H9 (cell line): ENCODE measurements at regions not wholly inside any gene's neighbourhood (a gene's known extent, or its start where the extent isn't known, plus 50 kb on each side); places are given as distances from the start of the nearest gene placed in this dataset.

Experiments used
- DNase-seq: peaks from one replicate; pipeline ENCODE4 v3.0.0-alpha.2; 2017
- H2AFZ ChIP-seq: one replicate; pipeline ENCODE4 v1.6.1; 2013; ENCODE audit warnings: mild to moderate bottlenecking, low read length, control low read depth, moderate library complexity
- H2AK5ac ChIP-seq: 2 replicates; pipeline ENCODE4 v1.6.1; 2013; ENCODE audit warnings: low read length, control low read depth, mixed read lengths; ENCODE audit not compliant: insufficient read length
- H2BK120ac ChIP-seq: one replicate; pipeline ENCODE4 v1.6.1; 2013; ENCODE audit warnings: low read depth, mild to moderate bottlenecking, low read length, control low read depth, inconsistent platforms; ENCODE audit not compliant: poor library complexity, severe bottlenecking
- H2BK12ac ChIP-seq: 2 replicates; pipeline ENCODE4 v1.6.1; 2013; ENCODE audit warnings: low read length, control low read depth, mixed read lengths, low read depth; ENCODE audit not compliant: insufficient read length
- H2BK15ac ChIP-seq: 2 replicates; pipeline ENCODE4 v1.6.1; 2013; ENCODE audit warnings: low read depth, low read length, control low read depth
- H2BK20ac ChIP-seq: one replicate; pipeline ENCODE4 v1.6.1; 2013; ENCODE audit warnings: low read depth, mild to moderate bottlenecking, low read length, control low read depth, inconsistent platforms; ENCODE audit not compliant: poor library complexity, severe bottlenecking
- H2BK5ac ChIP-seq: 2 replicates; pipeline ENCODE4 v1.6.1; 2013; ENCODE audit warnings: low read length, control low read depth, mixed read lengths; ENCODE audit not compliant: insufficient read length
- H3K14ac ChIP-seq: 2 replicates; pipeline ENCODE4 v1.6.1; 2013; ENCODE audit warnings: low read length, control low read depth; ENCODE audit not compliant: insufficient read depth
- H3K18ac ChIP-seq: 2 replicates; pipeline ENCODE4 v1.6.1; 2013; ENCODE audit warnings: low read depth, mild to moderate bottlenecking, mixed read lengths, low read length, control low read depth; ENCODE audit not compliant: insufficient read length
- H3K23ac ChIP-seq: 2 replicates; pipeline ENCODE4 v1.6.1; 2013; ENCODE audit warnings: low read length, control low read depth, mixed read lengths, low read depth; ENCODE audit not compliant: insufficient read length
- H3K23me2 ChIP-seq: 2 replicates; pipeline ENCODE4 v1.6.1; 2013; ENCODE audit warnings: low read depth, mild to moderate bottlenecking, mixed read lengths, low read length, control low read depth; ENCODE audit not compliant: insufficient read length, poor library complexity, severe bottlenecking
- H3K27ac ChIP-seq: 2 replicates; pipeline ENCODE4 v1.5.1; 2013; ENCODE audit warnings: low read length, control low read depth, mixed read lengths, low read depth; ENCODE audit not compliant: insufficient read length
- H3K27me3 ChIP-seq: 2 replicates; pipeline ENCODE4 v1.6.1; 2013; ENCODE audit warnings: low read length, control low read depth, inconsistent platforms; ENCODE audit not compliant: insufficient read depth
- H3K4ac ChIP-seq: 2 replicates; pipeline ENCODE4 v1.6.1; 2013; ENCODE audit warnings: low read depth, mild to moderate bottlenecking, control low read depth, inconsistent platforms, low read length, moderate library complexity
- H3K4me1 ChIP-seq: 2 replicates; pipeline ENCODE4 v1.6.1; 2013; ENCODE audit warnings: low read length, control low read depth, inconsistent platforms; ENCODE audit not compliant: insufficient read depth
- H3K4me2 ChIP-seq: 2 replicates; pipeline ENCODE4 v1.6.1; 2013; ENCODE audit warnings: low read length, control low read depth, mixed read lengths; ENCODE audit not compliant: insufficient read length, insufficient read depth
- H3K56ac ChIP-seq: 2 replicates; pipeline ENCODE4 v1.6.1; 2013; ENCODE audit warnings: low read depth, mild to moderate bottlenecking, mixed read lengths, low read length, control low read depth; ENCODE audit not compliant: insufficient read length
- H3K79me1 ChIP-seq: 2 replicates; pipeline ENCODE4 v1.6.1; 2013; ENCODE audit warnings: low read depth, mild to moderate bottlenecking, moderate library complexity, low read length, control low read depth, inconsistent platforms; ENCODE audit not compliant: insufficient read depth, poor library complexity, severe bottlenecking
- H3K79me2 ChIP-seq: 2 replicates; pipeline ENCODE4 v1.6.1; 2013; ENCODE audit warnings: low read length, control low read depth, inconsistent platforms; ENCODE audit not compliant: insufficient read depth
- H3K9ac ChIP-seq: 2 replicates; pipeline ENCODE4 v1.6.1; 2013; ENCODE audit warnings: low read length, control low read depth, mixed read lengths; ENCODE audit not compliant: insufficient read length; ENCODE audit errors: extremely low read depth
- H3K9me3 ChIP-seq: one replicate; pipeline ENCODE4 v1.6.1; 2013; ENCODE audit warnings: low read depth, low read length, inconsistent platforms; ENCODE audit not compliant: control insufficient read depth
- H3T11ph ChIP-seq: one replicate; pipeline ENCODE4 v1.6.1; 2013; ENCODE audit warnings: mild to moderate bottlenecking, low read length, control low read depth, inconsistent platforms
- H4K20me1 ChIP-seq: one replicate; pipeline ENCODE4 v1.6.1; 2013; ENCODE audit not compliant: control insufficient read depth, insufficient read length, insufficient read depth
- H4K5ac ChIP-seq: 2 replicates; pipeline ENCODE4 v1.6.1; 2013; ENCODE audit warnings: low read depth, mild to moderate bottlenecking, mixed read lengths, low read length, control low read depth; ENCODE audit not compliant: insufficient read length
- H4K8ac ChIP-seq: replicated peaks from 2 replicates; pipeline ENCODE4 v1.6.1; 2013; ENCODE audit warnings: low read length, control low read depth, mixed read lengths, low read depth; ENCODE audit not compliant: insufficient read length
- H4K91ac ChIP-seq: 2 replicates; pipeline ENCODE4 v1.6.1; 2013; ENCODE audit warnings: low read depth, mild to moderate bottlenecking, moderate library complexity, mixed read lengths, low read length, control low read depth; ENCODE audit not compliant: insufficient read length
- H3K27ac Mint-ChIP-seq, 3 experiments: 2 replicates in 2 of 3; 3 replicates in 1 of 3; pipeline ENCODE4 v1.8.0; 2020 to 2021; ENCODE audit warnings: mixed read lengths in 3 of 3, mild to moderate bottlenecking in 1 of 3, moderate library complexity in 1 of 3
- H3K27me3 Mint-ChIP-seq: 2 replicates; pipeline ENCODE4 v1.8.0; 2021; ENCODE audit warnings: low read depth, mild to moderate bottlenecking, moderate library complexity, mixed read lengths
- H3K36me3 Mint-ChIP-seq, 3 experiments: 2 replicates in 2 of 3; 3 replicates in 1 of 3; pipeline ENCODE4 v1.8.0; 2020 to 2021; ENCODE audit warnings: low read depth in 3 of 3, mixed read lengths in 3 of 3; ENCODE audit not compliant: insufficient read depth in 1 of 3
- H3K4me1 Mint-ChIP-seq, 2 experiments: 2 replicates each; pipeline ENCODE4 v1.8.0; 2020; ENCODE audit warnings: mixed read lengths in 2 of 2
- H3K4me3 Mint-ChIP-seq, 2 experiments: 2 replicates in 1 of 2; 3 replicates in 1 of 2; pipeline ENCODE4 v1.8.0; 2020 to 2021; ENCODE audit warnings: mild to moderate bottlenecking in 2 of 2, mixed read lengths in 2 of 2, moderate library complexity in 1 of 2
- H3K9me3 Mint-ChIP-seq, 2 experiments: 2 replicates in 1 of 2; 3 replicates in 1 of 2; pipeline ENCODE4 v1.8.0; 2020; ENCODE audit warnings: mild to moderate bottlenecking in 2 of 2, mixed read lengths in 2 of 2, moderate library complexity in 1 of 2
- CTCF ChIP-seq: fragments of 200-600 bp; sonication (generic); conservative IDR thresholded peaks from 3 replicates; pipeline ENCODE4 v1.8.0; 2021; ENCODE audit warnings: antibody characterized with exemption, mild to moderate bottlenecking
- WGBS: extraction: QIAGEN DNeasy Blood & Tissue Kit; methylation state at CpG from one replicate; pipeline ENCODE4 v1.1.7; 2013; ENCODE audit warnings: missing lambda C conversion rate, low lambda C conversion rate, mixed read lengths; ENCODE audit not compliant: insufficient read length; ENCODE audit errors: extremely low coverage; 5-methylcytosine and 5-hydroxymethylcytosine counted together

DNA sequence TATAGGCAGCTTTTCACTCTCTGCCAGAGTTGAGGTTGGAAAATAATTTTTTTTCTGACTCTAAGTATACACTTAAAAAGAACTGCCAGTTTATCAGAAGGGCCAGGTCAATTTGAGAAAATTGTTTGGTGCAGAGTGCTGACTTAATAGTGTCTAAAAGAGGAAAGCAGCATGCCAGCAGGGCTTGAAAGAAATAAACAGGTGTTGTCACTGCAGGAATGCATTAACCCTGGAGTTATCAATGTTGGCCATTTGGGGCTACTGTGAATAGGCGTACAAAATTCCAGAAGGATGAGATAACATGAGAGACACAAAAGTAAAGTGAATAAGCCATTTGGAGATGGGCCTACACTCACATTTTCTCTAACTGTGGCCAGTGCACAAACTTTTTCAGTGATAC is 220.6 kb upstream of the PLD5 start:
- H3K36me3 Mint-ChIP-seq, result peaks cover 4 to 8% (median 6%) of the 10 kb centered on the region in 3 experiments; a peak in 4 of 7 replicates
- peaks cover 0 to 9% of the 10 kb centered on the region in 2 experiments; a peak in 4 of 5 replicates for H3K9me3 Mint-ChIP-seq
- no peak overlapping the region for H3K14ac ChIP-seq
- H4K8ac ChIP-seq, result no peak overlapping the region
- H3K4me2 ChIP-seq, result no peak overlapping the region
- H3K9ac ChIP-seq, result no peak overlapping the region
- no peak overlapping the region for H4K91ac ChIP-seq
- H3K9me3 ChIP-seq, result no peaks in the 10 kb centered on the region
- H3K4ac ChIP-seq, result no peak overlapping the region
- no CpG with 5 or more reads among the region's 1 CpG for WGBS
- no peak overlapping the region for H2AK5ac ChIP-seq
- no peak overlapping the region for H4K5ac ChIP-seq
- no peak overlapping the region for H3K4me3 Mint-ChIP-seq
- H3K23ac ChIP-seq, result no peak overlapping the region
- H3K18ac ChIP-seq, result no peak overlapping the region
- H3K4me1 Mint-ChIP-seq, result no peaks in the 10 kb centered on the region
- no peaks in the 10 kb centered on the region for H3K27me3 Mint-ChIP-seq
- H3K27ac Mint-ChIP-seq, result no peak overlapping the region
- H2BK15ac ChIP-seq, result no peak overlapping the region
- no peak overlapping the region for H2BK20ac ChIP-seq
- H3K4me1 ChIP-seq, result no peaks in the 10 kb centered on the region
- no peak overlapping the region for H3T11ph ChIP-seq
- H2BK5ac ChIP-seq, result no peak overlapping the region
- no peaks in the 10 kb centered on the region for H4K20me1 ChIP-seq
- H3K23me2 ChIP-seq, result no peaks in the 10 kb centered on the region
- no peak for DNase-seq
- H3K56ac ChIP-seq, result no peak overlapping the region
- H3K27ac ChIP-seq, result no peak overlapping the region
- H3K79me1 ChIP-seq, result no peaks in the 10 kb centered on the region
- H2AFZ ChIP-seq, result no peak overlapping the region
- no peaks in the 10 kb centered on the region for H3K27me3 ChIP-seq
- H3K79me2 ChIP-seq, result no peaks in the 10 kb centered on the region
- no peak overlapping the region for H2BK120ac ChIP-seq
- no peak overlapping the region for H2BK12ac ChIP-seq
- TF ChIP-seq CTCF, result no peak
